Activated CD4-positive, alpha-beta T cell treated with anti-CD3 and anti-CD28 coated beads for 36 hours (primary cell): ENCODE measurements at regions not wholly inside any gene's neighbourhood (a gene's known extent, or its start where the extent isn't known, plus 50 kb on each side); places are given as distances from the start of the nearest gene placed in this dataset.

Experiments used
- ATAC-seq: fragments of 200-7000 bp; cut with Tn5 transposase; one replicate; pipeline ENCODE4 v1.10.0; 2021; ENCODE audit warnings: mild to moderate bottlenecking, moderate library complexity
- CTCF ChIA-PET: fragments of 350-600 bp; sonication (Branson Sonifier 250); formaldehyde crosslinking; loops from one replicate; lab custom pipeline; 2021; ENCODE audit warnings: antibody characterized with exemption; lab: Charles Lee
- POLR2A ChIA-PET: fragments of 350-600 bp; sonication (Branson Sonifier 250); formaldehyde crosslinking; loops from one replicate; lab custom pipeline; 2021; ENCODE audit warnings: antibody characterized with exemption, inconsistent platforms; lab: Charles Lee
- DNase-seq: peaks from one replicate; pipeline ENCODE4 v3.0.0-alpha.2; 2020
- H3K27ac Mint-ChIP-seq: one replicate; pipeline ENCODE4 v1.8.0; 2021; ENCODE audit warnings: mixed read lengths
- H3K27me3 Mint-ChIP-seq: one replicate; pipeline ENCODE4 v1.8.0; 2021; ENCODE audit warnings: mixed read lengths
- H3K36me3 Mint-ChIP-seq: one replicate; pipeline ENCODE4 v1.8.0; 2021; ENCODE audit warnings: low read depth, mixed read lengths
- H3K4me1 Mint-ChIP-seq: one replicate; pipeline ENCODE4 v1.8.0; 2021; ENCODE audit warnings: mixed read lengths
- H3K4me3 Mint-ChIP-seq: one replicate; pipeline ENCODE4 v1.8.0; 2021; ENCODE audit warnings: mild to moderate bottlenecking, moderate library complexity, mixed read lengths
- H3K9me3 Mint-ChIP-seq: one replicate; pipeline ENCODE4 v1.8.0; 2021; ENCODE audit warnings: low read depth, mixed read lengths
- intact Hi-C, 2 experiments: fragments of 100-400 bp; cut with DNase I in 1 of 2; cut with micrococcal nuclease in 1 of 2; formaldehyde crosslinking; loops; one replicate each; pipeline versions ENCODE4 v1.14.2 to v1.15.1; 2022 to 2024; cut with DNase I, micrococcal nuclease

GRCh38 chr4:58766763-58767162 is 1656.6 kb upstream of the IGFBP7 start:
- ATAC-seq: no peak
- CTCF ChIA-PET: interaction anchor here (0.6 to 0.7 kb wide), 2 partner anchors 34 to 1583 kb away, joined by 3 to 4 read pairs; no protein-coding TSS in a partner anchor
- Mint-ChIP-seq H3K27ac (no peak overlapping the region), H3K4me1 (no peaks in the 10 kb centered on the region), H3K36me3 (no peaks in the 10 kb centered on the region), H3K27me3 (no peaks in the 10 kb centered on the region), H3K9me3 (peaks cover 10% of the 10 kb centered on the region), H3K4me3 (no peak overlapping the region)
- POLR2A ChIA-PET: no interaction called here
- intact Hi-C loops: no loop called here
- no peak for DNase-seq

- intact Hi-C loops: no loop called here
- DNase-seq: no peak
- CTCF ChIA-PET: no interaction called here
- ATAC-seq: no peak
- Mint-ChIP-seq H3K9me3 (peaks cover 4% of the 10 kb centered on the region), H3K27me3 (no peaks in the 10 kb centered on the region), H3K4me3 (no peak overlapping the region), H3K4me1 (no peaks in the 10 kb centered on the region), H3K27ac (no peak overlapping the region), H3K36me3 (no peaks in the 10 kb centered on the region)
- POLR2A ChIA-PET: no interaction called here
These were observed 1651.4 kb upstream of the IGFBP7 start for GRCh38 chr4:58761563-58761962.

- H3K27ac Mint-ChIP-seq: no peak overlapping the region
- DNase-seq: no peak
- H3K4me1 Mint-ChIP-seq: no peaks in the 10 kb centered on the region
- H3K4me3 Mint-ChIP-seq: no peak overlapping the region
- H3K9me3 Mint-ChIP-seq: peaks cover 2% of the 10 kb centered on the region
- ChIA-PET CTCF (no interaction called here), POLR2A (no interaction called here)
- no peaks in the 10 kb centered on the region for H3K36me3 Mint-ChIP-seq
- intact Hi-C loops: no loop called here
- no peak for ATAC-seq
- no peaks in the 10 kb centered on the region for H3K27me3 Mint-ChIP-seq
These were observed 1650.6 kb upstream of the IGFBP7 start for GRCh38 chr4:58760737-58761136.

GRCh38 chr4:58760100-58760499 is 1649.9 kb upstream of the IGFBP7 start:
- ChIA-PET POLR2A (no interaction called here), CTCF (no interaction called here)
- ATAC-seq (no peak), DNase-seq (no peak)
- H3K27ac Mint-ChIP-seq: no peak overlapping the region
- H3K4me1 Mint-ChIP-seq: no peaks in the 10 kb centered on the region
- H3K4me3 Mint-ChIP-seq: no peak overlapping the region
- no peaks in the 10 kb centered on the region for H3K27me3 Mint-ChIP-seq
- intact Hi-C loops: no loop called here
- H3K36me3 Mint-ChIP-seq: no peaks in the 10 kb centered on the region
- peaks cover 2% of the 10 kb centered on the region for H3K9me3 Mint-ChIP-seq

- DNase-seq (no peak), ATAC-seq (no peak)
- ChIA-PET CTCF (no interaction called here), POLR2A (no interaction called here)
- Mint-ChIP-seq H3K9me3 (peaks cover 2% of the 10 kb centered on the region), H3K4me3 (no peak overlapping the region), H3K27me3 (no peaks in the 10 kb centered on the region), H3K27ac (no peak overlapping the region), H3K36me3 (no peaks in the 10 kb centered on the region), H3K4me1 (no peaks in the 10 kb centered on the region)
- intact Hi-C loops: no loop called here
These were observed 1639.0 kb upstream of the IGFBP7 start for GRCh38 chr4:58749206-58749605.

GRCh38 chr4:58740897-58741296 is 1630.7 kb upstream of the IGFBP7 start:
- no peak for DNase-seq
- intact Hi-C loops: no loop called here
- H3K27ac Mint-ChIP-seq: no peak overlapping the region
- POLR2A ChIA-PET: no interaction called here
- no peaks in the 10 kb centered on the region for H3K4me1 Mint-ChIP-seq
- H3K27me3 Mint-ChIP-seq: no peaks in the 10 kb centered on the region
- ATAC-seq: no peak
- H3K9me3 Mint-ChIP-seq: no peaks in the 10 kb centered on the region
- no peak overlapping the region for H3K4me3 Mint-ChIP-seq
- H3K36me3 Mint-ChIP-seq: no peaks in the 10 kb centered on the region
- CTCF ChIA-PET: no interaction called here

DNA sequence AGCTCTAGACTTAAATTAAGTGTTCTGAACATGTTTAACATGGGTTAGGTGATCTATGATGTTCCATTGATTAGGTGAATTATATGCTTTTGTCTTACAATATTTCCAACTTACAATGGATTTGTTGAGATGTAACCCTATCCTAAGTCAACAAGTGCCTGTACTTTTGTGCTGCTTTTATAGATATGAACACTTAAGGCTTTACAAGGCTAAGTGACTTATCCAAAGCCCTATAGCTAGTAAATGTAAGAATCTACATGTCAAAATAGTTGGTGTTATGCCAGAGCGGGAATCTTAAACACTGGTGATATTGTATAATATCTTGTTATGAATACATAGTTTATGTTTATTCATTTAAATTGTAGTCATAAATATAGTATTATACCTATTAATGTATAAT is 1629.1 kb upstream of the IGFBP7 start:
- ATAC-seq (no peak), DNase-seq (no peak)
- Mint-ChIP-seq H3K27me3 (no peaks in the 10 kb centered on the region), H3K4me1 (no peaks in the 10 kb centered on the region), H3K9me3 (no peaks in the 10 kb centered on the region), H3K27ac (no peak overlapping the region), H3K36me3 (no peaks in the 10 kb centered on the region), H3K4me3 (no peak overlapping the region)
- ChIA-PET POLR2A (no interaction called here), CTCF (no interaction called here)
- intact Hi-C loops: no loop called here

GRCh38 chr4:58738375-58738774 is 1628.2 kb upstream of the IGFBP7 start:
- CTCF ChIA-PET: no interaction called here
- Mint-ChIP-seq H3K4me3 (no peak overlapping the region), H3K27ac (no peak overlapping the region), H3K27me3 (no peaks in the 10 kb centered on the region), H3K4me1 (no peaks in the 10 kb centered on the region), H3K9me3 (no peaks in the 10 kb centered on the region), H3K36me3 (no peaks in the 10 kb centered on the region)
- ATAC-seq (no peak), DNase-seq (no peak)
- POLR2A ChIA-PET: no interaction called here
- intact Hi-C loops: no loop called here

GRCh38 chr4:58734030-58734674 is 1624.0 kb upstream of the IGFBP7 start:
- ATAC-seq: no peak
- H3K9me3 Mint-ChIP-seq: no peaks in the 10 kb centered on the region
- ChIA-PET CTCF (no interaction called here), POLR2A (no interaction called here)
- no peaks in the 10 kb centered on the region for H3K27me3 Mint-ChIP-seq
- no peak overlapping the region for H3K4me3 Mint-ChIP-seq
- H3K36me3 Mint-ChIP-seq: no peaks in the 10 kb centered on the region
- intact Hi-C loops: no loop called here
- DNase-seq: no peak
- no peak overlapping the region for H3K27ac Mint-ChIP-seq
- H3K4me1 Mint-ChIP-seq: no peaks in the 10 kb centered on the region

DNA sequence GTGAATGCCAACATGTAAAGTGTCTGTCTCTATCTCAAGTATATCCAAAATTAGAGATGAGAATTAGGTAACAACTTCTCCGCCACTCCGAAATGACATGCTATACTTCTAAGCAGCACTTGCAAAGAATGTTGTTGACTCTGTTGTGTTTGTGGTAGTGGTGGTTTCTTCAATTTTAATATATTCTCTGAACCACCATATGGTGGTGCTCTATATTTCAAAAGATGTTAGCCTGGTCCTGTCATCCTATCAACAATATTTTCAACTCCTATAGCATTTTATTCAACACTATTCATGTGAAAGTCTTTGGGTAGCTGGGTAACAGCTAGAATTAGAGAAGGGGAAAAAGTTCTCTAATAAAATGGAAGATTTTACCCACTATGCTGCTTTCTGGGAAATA is 1622.8 kb upstream of the IGFBP7 start:
- H3K27ac Mint-ChIP-seq: no peak overlapping the region
- DNase-seq (no peak), ATAC-seq (no peak)
- H3K4me3 Mint-ChIP-seq: no peak overlapping the region
- POLR2A ChIA-PET: no interaction called here
- no peaks in the 10 kb centered on the region for H3K36me3 Mint-ChIP-seq
- no peaks in the 10 kb centered on the region for H3K9me3 Mint-ChIP-seq
- intact Hi-C loops: no loop called here
- CTCF ChIA-PET: no interaction called here
- H3K4me1 Mint-ChIP-seq: no peaks in the 10 kb centered on the region
- no peaks in the 10 kb centered on the region for H3K27me3 Mint-ChIP-seq

GRCh38 chr4:58723954-58724353 is 1613.8 kb upstream of the IGFBP7 start:
- DNase-seq: no peak
- H3K27me3 Mint-ChIP-seq: no peaks in the 10 kb centered on the region
- H3K36me3 Mint-ChIP-seq: no peaks in the 10 kb centered on the region
- POLR2A ChIA-PET: no interaction called here
- no peaks in the 10 kb centered on the region for H3K4me1 Mint-ChIP-seq
- intact Hi-C loops: no loop called here
- no peak overlapping the region for H3K27ac Mint-ChIP-seq
- H3K9me3 Mint-ChIP-seq: peaks cover 10% of the 10 kb centered on the region
- CTCF ChIA-PET: interaction anchor here (0.6 kb wide), 1 partner anchor 501 kb away, joined by 3 read pairs; no protein-coding TSS in a partner anchor
- H3K4me3 Mint-ChIP-seq: no peak overlapping the region
- no peak for ATAC-seq

- no peak overlapping the region for H3K4me3 Mint-ChIP-seq
- peaks cover 16% of the 10 kb centered on the region for H3K9me3 Mint-ChIP-seq
- ATAC-seq (no peak), DNase-seq (no peak)
- no peaks in the 10 kb centered on the region for H3K27me3 Mint-ChIP-seq
- H3K27ac Mint-ChIP-seq: no peak overlapping the region
- intact Hi-C loops: no loop called here
- no peaks in the 10 kb centered on the region for H3K36me3 Mint-ChIP-seq
- CTCF ChIA-PET: no interaction called here
- no peaks in the 10 kb centered on the region for H3K4me1 Mint-ChIP-seq
- POLR2A ChIA-PET: no interaction called here
These were observed 1600.9 kb upstream of the IGFBP7 start for GRCh38 chr4:58711039-58711438.
